ENCODE measurements at regions not wholly inside any gene's neighbourhood (a gene's known extent, or its start where the extent isn't known, plus 50 kb on each side); places are given as distances from the start of the nearest gene placed in this dataset.

- TF ChIP-seq CTCF (IDR thresholded peaks at IDR 0.05) (no peak), POLR2A (IDR thresholded peaks at IDR 0.05) (no peak)
These were observed 135.4 kb upstream of the PFN2 start for GRCh38 chr3:150105886-150106612.
